ENCODE measurements at regions not wholly inside any gene's neighbourhood (a gene's known extent, or its start where the extent isn't known, plus 50 kb on each side); places are given as distances from the start of the nearest gene placed in this dataset.

- Mint-ChIP-seq H3K36me3 (ENCODE audit: low read depth) (no peaks in the 10 kb centered on the region), H3K4me1 (ENCODE audit: low read depth) (no peaks in the 10 kb centered on the region), H3K9me3 (peaks cover 12% of the 10 kb centered on the region), H3K27ac (no peak overlapping the region), H3K4me3 (no peak overlapping the region), H3K27me3 (ENCODE audit: insufficient read depth) (no peaks in the 10 kb centered on the region)
- no peak for DNase-seq
- TF ChIP-seq, protein P1, sequence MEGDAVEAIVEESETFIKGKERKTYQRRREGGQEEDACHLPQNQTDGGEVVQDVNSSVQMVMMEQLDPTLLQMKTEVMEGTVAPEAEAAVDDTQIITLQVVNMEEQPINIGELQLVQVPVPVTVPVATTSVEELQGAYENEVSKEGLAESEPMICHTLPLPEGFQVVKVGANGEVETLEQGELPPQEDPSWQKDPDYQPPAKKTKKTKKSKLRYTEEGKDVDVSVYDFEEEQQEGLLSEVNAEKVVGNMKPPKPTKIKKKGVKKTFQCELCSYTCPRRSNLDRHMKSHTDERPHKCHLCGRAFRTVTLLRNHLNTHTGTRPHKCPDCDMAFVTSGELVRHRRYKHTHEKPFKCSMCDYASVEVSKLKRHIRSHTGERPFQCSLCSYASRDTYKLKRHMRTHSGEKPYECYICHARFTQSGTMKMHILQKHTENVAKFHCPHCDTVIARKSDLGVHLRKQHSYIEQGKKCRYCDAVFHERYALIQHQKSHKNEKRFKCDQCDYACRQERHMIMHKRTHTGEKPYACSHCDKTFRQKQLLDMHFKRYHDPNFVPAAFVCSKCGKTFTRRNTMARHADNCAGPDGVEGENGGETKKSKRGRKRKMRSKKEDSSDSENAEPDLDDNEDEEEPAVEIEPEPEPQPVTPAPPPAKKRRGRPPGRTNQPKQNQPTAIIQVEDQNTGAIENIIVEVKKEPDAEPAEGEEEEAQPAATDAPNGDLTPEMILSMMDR (IDR thresholded peaks at IDR 0.05) = no peak
Observed at GRCh38 chr4:35734381-35735098, 509.8 kb downstream of the ARAP2 start.

DNA sequence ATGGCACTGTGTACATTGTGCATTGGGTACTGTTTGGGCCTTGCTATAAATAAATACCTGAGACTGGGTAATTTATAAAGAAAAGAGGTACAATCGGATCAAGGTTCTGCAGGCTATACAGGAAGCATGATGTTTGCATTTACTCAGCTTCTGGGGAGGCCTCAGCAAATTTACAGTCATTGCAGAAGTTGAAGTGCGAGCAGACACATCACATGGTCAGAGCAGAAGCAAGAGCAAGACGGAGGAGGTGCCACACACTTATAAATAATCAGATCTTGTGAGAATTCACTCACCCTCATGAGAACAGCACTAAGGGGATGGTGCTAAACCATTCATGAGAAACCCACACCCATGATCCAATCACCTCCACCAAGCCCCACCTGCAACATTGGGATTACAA, 505.0 kb downstream of the ARAP2 start:
- DNase-seq = no peak
- Mint-ChIP-seq H3K9me3 (peaks cover 31% of the 10 kb centered on the region), H3K36me3 (ENCODE audit: low read depth) (no peaks in the 10 kb centered on the region), H3K27ac (no peak overlapping the region), H3K4me3 (no peak overlapping the region), H3K27me3 (ENCODE audit: insufficient read depth) (no peaks in the 10 kb centered on the region; the same call in 1 of the 2 replicates), H3K4me1 (ENCODE audit: low read depth) (no peaks in the 10 kb centered on the region)
- TF ChIP-seq, protein P1 (IDR thresholded peaks at IDR 0.05) = no peak

- H3K4me1 Mint-ChIP-seq (ENCODE audit: low read depth) = no peaks in the 10 kb centered on the region
- H3K27me3 Mint-ChIP-seq (ENCODE audit: insufficient read depth) = no peaks in the 10 kb centered on the region
- no peak for DNase-seq
- no peak overlapping the region for H3K4me3 Mint-ChIP-seq
- no peaks in the 10 kb centered on the region for H3K36me3 Mint-ChIP-seq (ENCODE audit: low read depth)
- no peak overlapping the region for H3K27ac Mint-ChIP-seq
- peaks cover 28% of the 10 kb centered on the region for H3K9me3 Mint-ChIP-seq
- TF ChIP-seq, protein P1 (IDR thresholded peaks at IDR 0.05) = no peak
Observed at GRCh38 chr4:35754047-35754446, 490.3 kb downstream of the ARAP2 start.

DNA sequence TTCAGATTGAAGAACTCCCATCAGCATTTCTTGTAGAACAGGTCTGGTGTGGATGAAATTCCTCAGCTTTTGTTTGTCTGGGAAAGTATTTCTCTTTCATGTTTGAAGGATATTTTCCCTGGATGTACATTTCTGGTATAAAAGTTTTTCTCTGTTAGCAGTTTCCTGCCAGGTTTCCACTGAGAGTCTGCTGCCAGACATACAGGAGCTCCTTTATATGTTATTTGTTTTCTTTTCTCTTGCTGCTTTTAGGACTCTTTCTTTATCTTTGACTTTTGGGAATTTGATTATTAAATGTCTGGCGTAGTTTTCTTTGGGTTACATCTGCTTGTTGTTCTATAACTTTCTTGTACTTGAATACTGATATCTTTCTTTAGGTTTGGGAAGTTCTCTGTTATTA, 486.5 kb downstream of the ARAP2 start:
- H3K36me3 Mint-ChIP-seq (ENCODE audit: low read depth) = no peaks in the 10 kb centered on the region
- no peaks in the 10 kb centered on the region for H3K4me1 Mint-ChIP-seq (ENCODE audit: low read depth)
- no peaks in the 10 kb centered on the region for H3K27me3 Mint-ChIP-seq (ENCODE audit: insufficient read depth)
- H3K27ac Mint-ChIP-seq = no peak overlapping the region
- DNase-seq = no peak
- no peak overlapping the region for H3K4me3 Mint-ChIP-seq
- peaks cover 32% of the 10 kb centered on the region for H3K9me3 Mint-ChIP-seq
- TF ChIP-seq, protein P1 (IDR thresholded peaks at IDR 0.05) = no peak

GRCh38 chr4:35760807-35761206, 483.5 kb downstream of the ARAP2 start:
- Mint-ChIP-seq H3K4me1 (ENCODE audit: low read depth) (no peaks in the 10 kb centered on the region), H3K4me3 (no peak overlapping the region), H3K9me3 (peaks cover 33% of the 10 kb centered on the region), H3K27me3 (ENCODE audit: insufficient read depth) (no peaks in the 10 kb centered on the region), H3K27ac (no peak overlapping the region), H3K36me3 (ENCODE audit: low read depth) (no peaks in the 10 kb centered on the region)
- DNase-seq = no peak
- TF ChIP-seq, protein P1 (IDR thresholded peaks at IDR 0.05) = no peak

Data from HFFc6 (cell line).